Immature natural killer cell (primary cell): ENCODE measurements at regions not wholly inside any gene's neighbourhood (a gene's known extent, or its start where the extent isn't known, plus 50 kb on each side); places are given as distances from the start of the nearest gene placed in this dataset.
"Not testable (repeated sequence)": the region's sequence is repeated elsewhere in the genome, so short reads cannot be mapped to it uniquely, and the experiment has no call there.

Experiments
- DNase-seq, 3 donors: peaks; one replicate each; pipeline ENCODE4 v3.0.0; 2022; ENCODE audit warnings: mixed read lengths in 1 of 3
- H3K27ac Mint-ChIP-seq, 6 donors: one replicate each; pipeline ENCODE4 v1.8.0; 2020; ENCODE audit warnings: mixed read lengths in 6 of 6, mild to moderate bottlenecking in 5 of 6, inconsistent platforms in 4 of 6, moderate library complexity in 3 of 6
- H3K27me3 Mint-ChIP-seq, 3 donors: one replicate each; pipeline ENCODE4 v1.8.0; 2020 to 2021; ENCODE audit warnings: low read depth in 3 of 3, mild to moderate bottlenecking in 3 of 3, mixed read lengths in 3 of 3, moderate library complexity in 3 of 3, inconsistent platforms in 1 of 3
- H3K36me3 Mint-ChIP-seq, 3 donors: one replicate each; pipeline ENCODE4 v1.8.0; 2020; ENCODE audit warnings: mixed read lengths in 3 of 3, inconsistent platforms in 2 of 3, mild to moderate bottlenecking in 2 of 3
- H3K4me1 Mint-ChIP-seq, 2 donors: one replicate each; pipeline ENCODE4 v1.8.0; 2020; ENCODE audit warnings: inconsistent platforms in 2 of 2, mild to moderate bottlenecking in 2 of 2, mixed read lengths in 2 of 2, moderate library complexity in 1 of 2
- H3K4me3 Mint-ChIP-seq, 5 donors: one replicate each; pipeline ENCODE4 v1.8.0; 2020; ENCODE audit warnings: mild to moderate bottlenecking in 5 of 5, mixed read lengths in 5 of 5, inconsistent platforms in 3 of 5, moderate library complexity in 3 of 5
- H3K9me3 Mint-ChIP-seq, 6 donors: one replicate each; pipeline ENCODE4 v1.8.0; 2020; ENCODE audit warnings: mild to moderate bottlenecking in 6 of 6, mixed read lengths in 6 of 6, inconsistent platforms in 4 of 6, moderate library complexity in 3 of 6

DNA sequence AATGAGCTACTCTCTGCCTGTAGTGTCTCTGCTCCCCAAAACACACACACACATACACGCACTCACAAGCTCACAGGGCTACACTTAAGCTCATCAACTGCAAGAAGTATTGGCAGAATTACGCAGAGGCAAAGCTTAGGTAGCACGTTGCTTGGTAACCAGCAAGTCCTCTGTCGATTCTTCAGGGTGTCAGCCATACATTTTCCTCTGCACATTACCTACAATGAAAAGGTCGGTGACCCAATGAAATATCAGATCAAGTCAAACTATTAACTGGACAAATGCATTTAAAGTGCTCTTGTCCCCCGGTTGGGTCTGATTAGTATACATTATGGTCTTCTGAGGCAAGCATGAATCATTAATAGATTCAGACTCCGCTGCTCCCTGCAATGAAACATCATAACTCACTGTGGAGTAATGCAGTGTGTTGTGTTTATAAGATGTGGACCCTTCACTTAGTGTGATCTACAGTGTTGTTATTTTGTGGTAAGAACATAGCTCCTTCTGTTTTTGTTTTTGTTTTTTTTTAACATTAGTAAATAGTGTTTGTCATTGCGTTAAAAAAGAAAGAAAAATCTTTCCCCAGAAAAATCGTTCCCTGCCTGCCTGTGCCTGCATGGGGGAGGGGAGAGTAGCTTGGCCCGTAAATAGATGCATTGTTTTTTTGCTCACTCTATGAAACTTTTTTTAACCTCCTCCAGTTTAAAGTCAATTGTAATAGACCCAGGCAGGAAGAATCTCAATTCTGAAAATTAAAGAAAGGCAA lies 325.5 kb downstream of the SFMBT2 start:
- Mint-ChIP-seq H3K27me3 (peaks cover 0 to 7% (median 0%) of the 10 kb centered on the region in 3 donors), H3K27ac (no peak overlapping the region), H3K9me3 (no peaks in the 10 kb centered on the region), H3K4me1 (peaks cover 4 to 12% of the 10 kb centered on the region in 2 donors), H3K4me3 (no peak overlapping the region), H3K36me3 (peaks cover 0 to 4% (median 3%) of the 10 kb centered on the region in 3 donors)
- DNase-seq: no peak

DNA sequence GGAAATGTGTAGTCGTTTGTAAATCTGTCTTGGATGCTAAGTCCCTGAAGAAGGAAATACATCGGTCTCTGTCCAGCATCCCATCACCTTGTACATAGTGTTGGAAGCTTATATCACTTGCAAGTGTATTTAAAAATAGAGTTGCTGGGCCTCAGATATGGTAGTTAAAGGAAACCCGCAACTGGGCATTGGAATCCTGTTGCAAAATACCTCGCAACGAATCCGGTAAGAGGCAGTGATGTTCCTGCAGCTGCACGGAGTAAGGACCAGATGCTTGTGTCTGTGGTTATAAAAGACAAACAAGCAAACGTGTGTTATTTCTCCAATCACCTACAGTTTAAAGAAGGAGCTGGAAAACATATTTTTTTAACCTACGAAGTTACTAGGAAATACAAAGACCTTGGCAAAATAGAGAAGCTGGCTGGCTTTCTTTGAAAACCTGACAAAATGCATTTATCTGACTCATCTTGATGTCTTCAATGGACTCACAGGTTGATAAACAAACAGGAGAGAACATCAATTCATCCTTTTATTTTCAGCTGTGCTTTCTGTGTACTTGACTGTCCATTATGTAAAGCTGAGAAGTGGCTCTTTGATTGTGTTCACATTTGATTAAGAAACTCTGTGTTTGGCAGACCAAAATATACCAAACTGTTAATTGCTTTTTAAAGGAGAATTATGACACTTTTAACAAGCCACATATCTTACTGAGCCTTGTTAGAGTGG lies 326.4 kb downstream of the SFMBT2 start:
- Mint-ChIP-seq H3K27ac (no peak overlapping the region), H3K4me1 (peaks cover 1 to 5% of the 10 kb centered on the region in 2 donors), H3K4me3 (no peak overlapping the region), H3K36me3 (peaks cover 0 to 4% (median 3%) of the 10 kb centered on the region in 3 donors), H3K27me3 (peaks cover 0 to 7% (median 0%) of the 10 kb centered on the region in 3 donors), H3K9me3 (no peaks in the 10 kb centered on the region)
- DNase-seq: no peak

DNA sequence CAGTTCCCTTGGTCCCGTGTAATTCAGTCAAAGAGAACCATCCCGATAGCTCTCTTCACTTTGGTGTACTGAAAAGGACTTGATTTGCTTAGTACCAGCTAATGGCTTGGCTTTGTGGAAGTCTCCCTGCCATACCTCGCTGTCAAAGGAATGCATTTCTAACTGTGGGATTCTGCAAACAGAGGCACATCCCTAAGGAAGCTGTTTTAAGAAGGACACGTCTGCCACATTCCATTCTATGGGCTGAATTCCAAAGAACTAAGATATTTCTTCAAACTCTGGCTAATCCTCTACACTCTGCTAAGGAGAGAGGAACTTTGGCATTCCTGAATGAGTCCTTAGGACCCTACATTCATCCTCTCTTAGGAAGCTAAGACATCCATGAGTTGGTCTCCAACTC lies 327.9 kb downstream of the SFMBT2 start:
- Mint-ChIP-seq H3K36me3 (peaks cover 0 to 4% (median 3%) of the 10 kb centered on the region in 3 donors), H3K4me3 (no peak overlapping the region), H3K9me3 (no peaks in the 10 kb centered on the region), H3K27ac (no peak overlapping the region), H3K27me3 (peaks cover 0 to 10% (median 1%) of the 10 kb centered on the region in 3 donors), H3K4me1 (no peaks in the 10 kb centered on the region)
- DNase-seq: no peak

DNA sequence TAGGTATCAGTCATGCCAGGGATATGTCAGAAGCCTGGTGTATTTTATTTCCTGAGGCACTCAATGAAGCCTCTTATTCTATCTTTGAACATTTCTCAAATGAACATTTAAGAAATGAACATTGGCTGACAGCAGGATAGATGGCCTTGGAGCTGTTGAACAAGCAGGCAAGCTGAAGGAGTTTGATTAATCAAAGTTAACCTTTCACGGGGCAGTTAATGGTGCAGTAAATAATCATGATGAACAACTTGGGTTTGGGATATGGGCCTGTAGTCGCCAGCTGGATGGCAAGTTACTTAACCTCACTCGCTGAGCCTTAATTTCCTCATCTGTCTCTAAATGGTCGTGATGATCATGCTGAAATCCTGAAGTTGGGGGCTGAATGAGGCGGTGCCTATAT lies 333.0 kb downstream of the SFMBT2 start:
- H3K27me3 Mint-ChIP-seq: peaks cover 2 to 8% (median 2%) of the 10 kb centered on the region in 3 donors
- no peak overlapping the region for H3K4me3 Mint-ChIP-seq
- H3K36me3 Mint-ChIP-seq: no peaks in the 10 kb centered on the region
- H3K9me3 Mint-ChIP-seq: no peaks in the 10 kb centered on the region
- DNase-seq: no peak
- H3K4me1 Mint-ChIP-seq: peaks cover 0 to 17% of the 10 kb centered on the region in 2 donors
- no peak overlapping the region for H3K27ac Mint-ChIP-seq

DNA sequence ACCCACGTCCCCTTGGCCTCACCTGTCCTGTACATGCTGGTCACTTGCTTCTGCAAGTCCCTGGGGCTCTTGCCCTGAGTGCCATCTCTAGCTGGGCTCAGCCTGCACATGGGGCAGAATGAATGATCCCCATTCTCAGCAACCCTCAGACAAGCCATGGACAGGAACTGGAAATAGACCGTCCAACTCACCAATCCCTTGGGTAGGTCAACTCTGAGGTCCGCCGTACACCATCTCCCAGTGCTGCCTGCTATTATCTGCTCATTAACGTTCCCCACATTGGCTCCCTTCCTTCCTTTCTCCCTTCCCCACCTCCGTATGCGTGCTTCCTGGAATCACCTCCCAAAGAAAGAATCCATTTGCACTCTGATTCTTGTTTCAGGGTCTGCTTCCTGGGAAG lies 335.0 kb downstream of the SFMBT2 start:
- H3K36me3 Mint-ChIP-seq: no peaks in the 10 kb centered on the region
- no peak for DNase-seq
- no peaks in the 10 kb centered on the region for H3K9me3 Mint-ChIP-seq
- peaks cover 3 to 7% (median 6%) of the 10 kb centered on the region in 3 donors for H3K27me3 Mint-ChIP-seq
- H3K27ac Mint-ChIP-seq: no peak overlapping the region
- H3K4me1 Mint-ChIP-seq: peaks cover 0 to 17% of the 10 kb centered on the region in 2 donors
- no peak overlapping the region for H3K4me3 Mint-ChIP-seq

DNA sequence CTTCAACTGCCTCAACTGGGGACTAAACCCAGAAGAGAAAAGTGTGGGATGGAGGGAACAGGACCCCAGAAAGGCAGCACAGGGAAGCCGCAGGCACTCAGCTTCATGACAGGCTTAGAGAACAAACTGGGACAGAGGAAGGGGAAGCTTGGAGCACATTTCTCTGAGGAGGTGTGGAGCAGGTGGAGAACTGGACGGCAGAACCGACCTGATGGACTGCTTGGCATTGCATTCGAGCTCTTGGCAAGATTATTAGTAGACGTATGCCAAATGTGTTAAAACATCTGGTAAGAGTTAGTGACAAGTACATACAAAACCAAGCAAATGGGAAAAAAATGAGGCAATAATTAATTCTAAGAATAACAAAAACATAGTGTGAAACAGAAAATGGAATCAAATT lies 335.7 kb downstream of the SFMBT2 start:
- DNase-seq: no peak
- Mint-ChIP-seq H3K4me1 (peaks cover 0 to 17% of the 10 kb centered on the region in 2 donors), H3K27me3 (peaks cover 3 to 7% (median 6%) of the 10 kb centered on the region in 3 donors), H3K27ac (no peak overlapping the region), H3K9me3 (no peaks in the 10 kb centered on the region), H3K4me3 (no peak overlapping the region), H3K36me3 (no peaks in the 10 kb centered on the region)

DNA sequence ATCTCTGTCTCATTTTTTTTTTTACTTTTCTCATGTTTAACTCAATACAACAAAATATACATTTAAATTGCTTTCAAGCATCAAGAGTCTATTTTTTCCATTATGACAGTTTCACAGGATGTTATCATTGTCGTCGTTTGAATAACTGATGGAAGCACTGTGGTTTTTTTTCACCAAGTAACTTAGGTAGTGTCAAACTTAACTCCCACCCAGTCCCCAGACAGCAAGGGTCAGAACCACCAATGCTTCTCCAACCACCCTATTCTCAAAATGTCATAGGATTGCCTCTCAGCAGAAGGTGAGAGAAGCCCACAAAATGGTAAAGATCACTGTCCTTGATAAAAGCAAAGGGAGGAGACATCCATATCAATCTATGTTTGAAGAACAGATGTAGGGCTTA lies 339.4 kb downstream of the SFMBT2 start:
- H3K36me3 Mint-ChIP-seq: peaks cover 0 to 4% (median 0%) of the 10 kb centered on the region in 3 donors
- peaks cover 0 to 7% (median 5%) of the 10 kb centered on the region in 3 donors for H3K27me3 Mint-ChIP-seq
- no peak overlapping the region for H3K27ac Mint-ChIP-seq

DNA sequence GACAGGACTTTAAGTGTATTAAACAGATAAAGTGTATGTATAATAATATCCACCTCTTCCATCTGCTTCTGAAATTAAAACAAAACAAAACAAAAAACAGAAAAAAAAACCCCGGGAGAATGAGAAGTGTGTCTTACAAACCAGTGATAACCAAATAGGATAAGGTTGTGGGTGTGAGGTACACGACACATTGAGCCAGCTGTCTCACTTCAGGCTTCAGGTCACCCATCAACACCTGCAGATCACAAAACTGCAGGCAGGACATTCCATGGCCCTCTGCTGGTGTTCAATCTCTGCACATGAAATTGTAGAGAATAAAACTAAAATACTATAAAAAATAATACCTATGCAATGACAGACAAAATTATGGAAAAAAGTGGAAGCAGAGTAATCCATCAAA lies 339.9 kb downstream of the SFMBT2 start:
- DNase-seq: peak; percentile 28 to 46 (median 30)
- H3K9me3 Mint-ChIP-seq: peaks cover 0 to 1% (median 0%) of the 10 kb centered on the region in 6 donors
- H3K4me1 Mint-ChIP-seq: peaks cover 0 to 21% of the 10 kb centered on the region in 2 donors
- no peak overlapping the region for H3K4me3 Mint-ChIP-seq
- H3K27ac Mint-ChIP-seq: no peak overlapping the region
- peaks cover 0 to 7% (median 5%) of the 10 kb centered on the region in 3 donors for H3K27me3 Mint-ChIP-seq
- peaks cover 0 to 4% (median 0%) of the 10 kb centered on the region in 3 donors for H3K36me3 Mint-ChIP-seq

More for the DNA sequence above, 339.4 kb downstream of the SFMBT2 start:
- H3K9me3 Mint-ChIP-seq: peaks cover 0 to 1% (median 0%) of the 10 kb centered on the region in 6 donors
- peaks cover 0 to 21% of the 10 kb centered on the region in 2 donors for H3K4me1 Mint-ChIP-seq
- peak; percentile 30 to 57 (median 40) for DNase-seq
- no peak overlapping the region for H3K4me3 Mint-ChIP-seq

DNA sequence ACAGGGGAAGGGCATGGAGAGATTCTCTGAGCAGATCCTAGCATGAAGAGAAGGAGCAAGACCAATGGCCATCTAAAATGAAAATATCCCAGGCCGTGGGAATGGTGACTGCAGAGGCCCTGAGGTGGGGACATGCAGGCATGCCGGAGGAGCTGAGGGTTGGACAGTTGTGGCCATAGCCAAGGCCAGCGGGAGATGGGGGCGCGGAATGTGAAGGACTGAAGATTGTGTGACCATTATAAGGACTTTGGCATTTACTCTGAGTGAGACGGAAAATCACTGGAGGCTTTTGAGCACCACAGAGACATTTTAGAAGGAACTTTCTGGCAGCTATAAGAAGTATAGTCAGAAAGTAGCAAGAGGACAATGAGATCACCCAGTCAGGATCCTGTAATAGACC lies 341.1 kb downstream of the SFMBT2 start:
- Mint-ChIP-seq H3K27me3 (peaks cover 0 to 5% (median 5%) of the 10 kb centered on the region in 3 donors), H3K9me3 (peaks cover 0 to 1% (median 0%) of the 10 kb centered on the region in 6 donors), H3K36me3 (peaks cover 0 to 4% (median 0%) of the 10 kb centered on the region in 3 donors), H3K27ac (no peak overlapping the region), H3K4me1 (peaks cover 0 to 14% of the 10 kb centered on the region in 2 donors), H3K4me3 (no peak overlapping the region)
- DNase-seq: no peak

DNA sequence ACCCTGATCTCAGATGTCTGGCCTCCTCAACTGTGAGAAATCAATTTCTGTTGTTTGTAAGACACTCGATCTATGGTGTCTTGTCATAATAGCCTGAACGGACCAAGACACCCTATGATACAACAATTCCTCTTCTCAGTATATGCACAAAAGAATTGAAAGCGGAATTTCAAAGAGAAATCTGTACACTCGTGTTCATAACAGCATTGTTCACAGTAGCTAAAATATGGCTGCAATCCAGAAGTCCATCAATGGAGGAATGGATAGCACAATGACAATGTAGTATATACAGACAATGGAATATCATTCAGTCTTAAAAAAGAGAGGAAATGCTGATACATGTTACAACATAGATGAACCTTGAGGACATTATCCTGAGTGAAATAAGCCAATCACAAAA lies 354.6 kb downstream of the SFMBT2 start:
- H3K4me3 Mint-ChIP-seq: no peak overlapping the region
- no peak for DNase-seq
- no peaks in the 10 kb centered on the region for H3K27me3 Mint-ChIP-seq
- H3K27ac Mint-ChIP-seq: peak overlapping the region in 1 of 6 donors; percentile 49
- H3K36me3 Mint-ChIP-seq: no peaks in the 10 kb centered on the region
- H3K9me3 Mint-ChIP-seq: peaks cover 0 to 5% (median 1%) of the 10 kb centered on the region in 6 donors
- peaks cover 9 to 16% of the 10 kb centered on the region in 2 donors for H3K4me1 Mint-ChIP-seq

DNA sequence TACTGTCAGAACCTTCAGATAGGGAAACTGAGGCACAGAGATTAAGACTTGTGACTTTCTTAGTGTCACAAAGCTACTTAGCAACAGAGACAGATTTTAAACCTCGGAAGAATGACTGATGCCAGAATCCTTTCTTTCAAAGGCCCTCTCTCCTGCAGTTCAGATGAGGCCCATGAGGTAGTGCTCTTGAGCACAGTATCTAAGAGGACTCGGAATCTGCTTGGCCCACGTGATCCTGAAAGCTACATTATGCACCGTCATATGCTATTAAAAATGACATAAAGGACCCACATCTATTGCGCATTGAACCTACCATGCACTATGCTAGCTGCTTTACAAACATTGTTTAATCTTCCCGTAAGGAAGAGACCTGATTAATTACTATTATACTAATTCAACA lies 355.9 kb downstream of the SFMBT2 start:
- no peak overlapping the region for H3K4me3 Mint-ChIP-seq
- peaks cover 3 to 4% (median 4%) of the 10 kb centered on the region in 3 donors for H3K36me3 Mint-ChIP-seq
- DNase-seq: no peak
- H3K9me3 Mint-ChIP-seq: peaks cover 2 to 10% (median 4%) of the 10 kb centered on the region in 6 donors
- H3K27me3 Mint-ChIP-seq: no peaks in the 10 kb centered on the region
- no peak overlapping the region for H3K27ac Mint-ChIP-seq
- peaks cover 12 to 23% of the 10 kb centered on the region in 2 donors for H3K4me1 Mint-ChIP-seq

DNA sequence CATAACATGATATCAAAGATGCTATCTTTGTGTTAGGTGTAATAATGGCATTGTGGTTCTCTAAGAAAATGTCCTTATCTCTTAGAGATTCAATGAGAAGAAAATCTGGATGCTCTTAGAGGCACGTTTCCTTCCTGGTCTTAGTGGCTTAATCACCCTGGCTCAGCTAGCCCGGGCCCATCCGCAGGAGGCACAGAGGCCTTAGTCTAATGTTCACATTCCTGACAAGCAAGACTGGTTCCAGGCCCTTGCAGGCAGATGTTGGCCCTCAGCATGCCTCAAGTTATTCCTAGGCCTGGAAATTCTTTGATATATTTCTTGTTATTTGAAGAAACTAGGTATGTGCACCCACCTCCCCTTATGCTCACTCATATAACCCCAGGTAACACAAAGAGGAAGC lies 357.6 kb downstream of the SFMBT2 start:
- H3K36me3 Mint-ChIP-seq: peaks cover 3 to 9% (median 4%) of the 10 kb centered on the region in 3 donors

DNA sequence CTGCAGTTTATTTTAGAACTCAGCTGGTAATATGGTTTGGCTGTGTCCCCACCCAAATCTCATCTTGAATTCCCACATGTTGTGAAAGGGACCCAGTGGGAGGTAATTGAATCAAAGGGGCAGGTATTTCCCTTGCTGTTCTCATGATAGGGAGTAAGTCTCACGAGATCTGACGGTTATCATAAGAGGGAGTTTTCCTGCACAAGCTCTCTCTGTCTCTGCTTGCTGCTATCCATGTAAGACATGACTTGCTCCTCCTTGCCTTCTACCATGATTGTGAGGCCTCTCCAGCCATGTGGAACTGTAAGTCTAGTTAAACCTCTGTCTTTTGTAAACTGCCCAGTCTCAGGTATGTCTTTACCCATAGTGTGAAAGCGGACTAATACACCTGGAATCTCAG lies 360.8 kb downstream of the SFMBT2 start:
- H3K36me3 Mint-ChIP-seq, H3K27me3 Mint-ChIP-seq, DNase-seq: not testable (repeated sequence)
- Mint-ChIP-seq H3K9me3 (peaks cover 0 to 10% (median 4%) of the 10 kb centered on the region in 6 donors), H3K4me1 (peaks cover 47 to 68% of the 10 kb centered on the region in 2 donors), H3K4me3 (peak overlapping the region in 1 of 5 donors; percentile 1), H3K27ac (peak overlapping the region in 1 of 6 donors; percentile 57)

More for the DNA sequence above, 357.6 kb downstream of the SFMBT2 start:
- peaks cover 21 to 36% of the 10 kb centered on the region in 2 donors for H3K4me1 Mint-ChIP-seq
- H3K4me3 Mint-ChIP-seq: no peak overlapping the region
- H3K9me3 Mint-ChIP-seq: peaks cover 2 to 11% (median 5%) of the 10 kb centered on the region in 6 donors
- DNase-seq: no peak
- H3K27me3 Mint-ChIP-seq: no peaks in the 10 kb centered on the region
- no peak overlapping the region for H3K27ac Mint-ChIP-seq

DNA sequence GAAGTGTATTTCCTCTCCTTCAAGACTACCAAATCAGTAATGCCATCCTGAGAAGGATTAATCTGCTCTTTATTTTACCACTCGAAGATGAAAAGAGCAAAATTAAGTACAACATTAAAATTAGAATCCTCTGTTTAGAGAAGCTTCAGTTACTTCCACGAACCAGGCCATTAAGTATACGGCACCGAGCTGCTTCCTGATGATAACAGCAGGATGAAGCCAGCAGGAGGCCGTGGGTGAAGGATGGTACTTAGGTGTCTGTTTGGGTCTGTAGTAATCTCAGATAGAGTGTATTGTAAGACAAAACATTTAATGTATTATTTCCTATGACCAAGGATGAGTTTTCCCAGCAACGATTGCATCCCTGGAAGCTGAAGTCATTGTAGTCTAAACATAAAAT lies 362.8 kb downstream of the SFMBT2 start:
- peaks cover 0 to 7% (median 2%) of the 10 kb centered on the region in 3 donors for H3K27me3 Mint-ChIP-seq
- H3K4me3 Mint-ChIP-seq: peak overlapping the region in 2 of 5 donors; percentile 3 to 71
- H3K9me3 Mint-ChIP-seq: peaks cover 0 to 10% (median 4%) of the 10 kb centered on the region in 6 donors
- peak overlapping the region; percentile 64 to 96 (median 88) for H3K27ac Mint-ChIP-seq
- no peak for DNase-seq
- peaks cover 3 to 9% (median 4%) of the 10 kb centered on the region in 3 donors for H3K36me3 Mint-ChIP-seq
- peaks cover 66 to 87% of the 10 kb centered on the region in 2 donors for H3K4me1 Mint-ChIP-seq
